ENCODE measurements at regions not wholly inside any gene's neighbourhood (a gene's known extent, or its start where the extent isn't known, plus 50 kb on each side); places are given as distances from the start of the nearest gene placed in this dataset.

GRCh38 chr7:115410434-115410820 is 488.5 kb downstream of the MDFIC start:
- no peak for DNase-seq (ENCODE audit: low spot score)
- intact Hi-C loops (cut with DNase I): no loop called here

DNA sequence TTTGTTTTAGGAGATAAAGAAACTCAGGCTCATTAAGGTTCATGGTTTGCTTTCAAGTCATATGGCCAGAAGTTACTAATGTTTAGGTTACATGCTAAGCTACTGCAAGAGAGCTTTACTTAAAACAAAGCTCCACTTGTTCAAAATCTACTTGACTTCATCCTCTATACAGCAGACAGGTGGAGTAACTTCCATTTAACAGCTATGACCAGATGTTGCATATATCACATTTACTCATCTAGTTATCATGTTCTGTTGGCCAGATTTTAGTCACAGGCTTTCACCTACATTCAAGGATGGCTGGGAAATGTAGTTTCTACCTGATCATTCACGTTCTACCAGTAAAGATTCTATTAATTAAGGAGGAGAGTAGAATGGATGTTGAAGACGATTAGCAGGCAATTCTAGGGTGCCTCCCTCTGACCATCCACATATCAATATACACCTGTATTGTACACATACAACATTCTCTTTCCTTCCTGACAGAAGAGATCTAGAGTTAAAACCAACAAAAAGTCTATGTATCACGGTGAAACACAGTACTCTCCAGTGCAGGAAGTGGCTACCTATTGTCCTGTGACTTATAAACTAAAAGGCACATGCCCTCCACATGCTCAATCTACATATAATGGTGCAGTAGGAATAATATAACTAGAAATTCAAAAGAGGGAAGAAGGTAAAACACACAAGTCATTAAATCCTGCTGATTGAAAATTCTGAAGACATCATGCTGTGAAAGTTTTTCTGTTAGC is 488.0 kb downstream of the MDFIC start:
- intact Hi-C loops (cut with DNase I): no loop called here
- no peak for DNase-seq (ENCODE audit: low spot score)

GRCh38 chr7:115406219-115406618 is 484.3 kb downstream of the MDFIC start:
- no peak for DNase-seq (ENCODE audit: low spot score)
- intact Hi-C loops (cut with DNase I): no loop called here

GRCh38 chr7:115387137-115387536 is 465.2 kb downstream of the MDFIC start:
- intact Hi-C loops (cut with DNase I): no loop called here
- no peak for DNase-seq (ENCODE audit: low spot score)

DNA sequence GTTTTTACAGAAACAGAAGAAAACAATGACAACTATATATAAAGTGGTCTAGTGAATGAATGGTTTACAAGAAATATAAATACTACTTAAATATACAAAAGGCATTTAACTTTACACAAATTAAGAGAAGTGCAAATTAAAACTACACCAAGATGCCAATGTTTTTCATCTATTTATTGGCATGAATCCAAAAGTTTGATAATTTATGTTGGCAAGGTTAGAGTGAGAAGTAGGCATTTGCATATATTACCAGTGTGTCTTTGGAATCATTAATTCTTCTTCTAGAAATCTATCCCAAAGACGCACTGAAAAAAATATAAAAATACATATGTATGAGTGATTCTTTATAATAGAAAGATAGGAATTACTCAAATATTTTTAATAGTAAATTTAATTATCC is 457.4 kb downstream of the MDFIC start:
- DNase-seq (ENCODE audit: low spot score): no peak
- intact Hi-C loops (cut with DNase I): no loop called here

- intact Hi-C loops (cut with DNase I): no loop called here
- DNase-seq (ENCODE audit: low spot score): no peak
Measured at GRCh38 chr7:115368998-115369397, 447.1 kb downstream of the MDFIC start.

- intact Hi-C loops (cut with DNase I): no loop called here
- no peak for DNase-seq (ENCODE audit: low spot score)
Measured at GRCh38 chr7:115363916-115364315, 442.0 kb downstream of the MDFIC start.

- intact Hi-C loops (cut with DNase I): no loop called here
Measured at GRCh38 chr7:115359955-115360354, 438.1 kb downstream of the MDFIC start.

GRCh38 chr7:115359119-115359518 is 437.2 kb downstream of the MDFIC start:
- no peak for DNase-seq (ENCODE audit: low spot score)
- intact Hi-C loops (cut with DNase I): no loop called here

More at GRCh38 chr7:115359955-115360354, 438.1 kb downstream of the MDFIC start:
- no peak for DNase-seq (ENCODE audit: low spot score)

- intact Hi-C loops (cut with DNase I): no loop called here
- DNase-seq (ENCODE audit: low spot score): no peak
Measured at GRCh38 chr7:115357703-115357999, 435.8 kb downstream of the MDFIC start.

DNA sequence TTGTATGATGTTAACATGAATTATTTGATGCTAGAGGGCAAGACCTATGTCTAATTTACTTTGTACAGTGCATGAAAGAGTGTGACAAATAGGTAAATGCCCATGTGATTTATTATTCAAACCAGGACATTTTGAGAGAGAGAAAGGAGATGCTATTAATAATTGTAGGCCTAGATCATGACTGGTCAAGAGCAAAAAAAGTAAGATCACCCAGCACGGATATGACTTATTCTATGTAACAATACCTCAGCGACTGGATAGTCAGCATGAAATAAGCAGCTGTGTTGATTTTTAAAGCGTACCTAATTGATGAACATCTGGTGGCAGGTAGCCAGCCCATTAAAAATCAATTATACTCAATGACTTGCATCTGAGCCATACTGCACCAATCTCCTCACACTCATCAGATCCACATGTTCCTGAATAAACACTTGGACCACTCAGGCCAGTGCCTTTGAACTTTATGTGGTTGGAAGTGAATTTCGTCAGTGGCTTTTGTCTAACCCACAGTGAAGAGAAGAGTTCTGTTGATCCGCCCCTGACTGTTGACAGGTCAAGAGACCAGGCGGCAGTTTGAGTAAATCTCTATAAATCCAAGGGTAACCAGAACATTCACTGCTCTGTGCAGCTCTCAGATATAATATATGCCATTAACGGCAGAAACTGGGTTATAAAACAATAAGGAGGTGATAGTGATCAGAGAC is 435.3 kb downstream of the MDFIC start:
- intact Hi-C loops (cut with DNase I): no loop called here
- no peak for DNase-seq (ENCODE audit: low spot score)

DNA sequence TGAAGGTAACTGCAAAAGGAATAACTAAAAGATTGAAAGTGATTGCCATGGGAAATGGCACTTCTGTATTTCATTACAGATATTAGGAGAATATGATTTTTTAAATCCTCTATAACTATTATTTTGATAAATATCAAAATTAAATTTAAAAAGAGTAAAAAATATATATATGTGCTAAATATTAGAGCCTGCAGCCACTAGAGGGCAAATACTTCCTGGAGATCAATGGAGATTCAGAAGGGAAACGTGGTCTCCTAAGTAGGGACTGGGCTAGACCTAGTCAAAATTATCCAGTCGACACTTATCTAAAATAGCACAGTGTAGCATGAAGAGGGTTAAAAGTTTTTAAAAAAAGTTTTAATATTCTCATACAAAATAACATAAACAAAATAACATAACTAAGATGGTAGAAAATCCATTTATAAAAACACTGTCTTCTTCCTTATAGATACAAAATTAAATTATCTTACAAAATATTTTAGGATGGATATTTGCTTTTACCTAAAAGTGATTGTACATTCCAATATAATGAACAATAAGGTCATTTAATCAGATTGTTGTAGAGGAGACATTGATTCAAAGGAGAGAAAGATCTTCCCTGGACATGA is 434.3 kb downstream of the MDFIC start:
- intact Hi-C loops (cut with DNase I): no loop called here
- DNase-seq (ENCODE audit: low spot score): no peak

DNA sequence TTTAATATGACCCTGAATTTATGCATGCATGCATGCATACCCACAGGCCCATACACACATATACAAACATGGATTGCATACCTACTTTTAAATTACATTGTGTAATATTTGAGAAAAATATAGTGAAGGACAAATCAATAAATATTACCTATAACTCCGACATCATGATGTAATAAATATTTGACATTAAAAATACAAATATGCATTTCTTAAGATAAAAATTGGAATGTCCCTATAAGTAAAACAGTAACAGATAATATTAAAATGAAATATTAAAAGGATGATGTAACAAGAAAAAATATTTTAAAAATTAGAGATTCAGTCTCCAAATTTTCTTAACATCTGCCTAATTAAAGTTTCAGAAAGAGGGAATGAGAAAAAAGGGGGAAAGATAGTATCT is 433.0 kb downstream of the MDFIC start:
- intact Hi-C loops (cut with DNase I): no loop called here
- no peak for DNase-seq (ENCODE audit: low spot score)

- no peak for DNase-seq (ENCODE audit: low spot score)
- intact Hi-C loops (cut with DNase I): no loop called here
Measured at GRCh38 chr7:115352375-115352774, 430.5 kb downstream of the MDFIC start.

- intact Hi-C loops (cut with DNase I): no loop called here
- DNase-seq (ENCODE audit: low spot score): no peak
Measured at GRCh38 chr7:115350764-115351163, 428.9 kb downstream of the MDFIC start.

DNA sequence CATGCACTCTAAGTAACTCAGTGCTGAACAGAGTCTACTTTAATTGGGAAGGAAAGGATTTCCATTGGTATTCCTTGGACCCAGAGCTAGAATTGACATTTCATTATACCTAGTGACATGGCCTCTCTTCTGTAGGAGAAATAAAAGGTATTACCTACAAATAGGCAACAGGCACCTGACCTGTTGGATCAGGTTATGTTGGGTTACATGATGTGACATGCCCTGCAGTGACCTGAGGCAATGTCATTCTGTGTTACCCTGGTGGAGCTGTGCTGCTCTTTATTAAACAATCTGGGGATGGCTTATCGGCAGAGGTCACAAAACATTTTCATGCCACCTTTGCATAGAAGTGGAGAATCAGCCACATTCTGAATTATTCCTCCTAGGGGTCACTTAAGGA is 427.7 kb downstream of the MDFIC start:
- intact Hi-C loops (cut with DNase I): no loop called here
- DNase-seq (ENCODE audit: low spot score): no peak

DNA sequence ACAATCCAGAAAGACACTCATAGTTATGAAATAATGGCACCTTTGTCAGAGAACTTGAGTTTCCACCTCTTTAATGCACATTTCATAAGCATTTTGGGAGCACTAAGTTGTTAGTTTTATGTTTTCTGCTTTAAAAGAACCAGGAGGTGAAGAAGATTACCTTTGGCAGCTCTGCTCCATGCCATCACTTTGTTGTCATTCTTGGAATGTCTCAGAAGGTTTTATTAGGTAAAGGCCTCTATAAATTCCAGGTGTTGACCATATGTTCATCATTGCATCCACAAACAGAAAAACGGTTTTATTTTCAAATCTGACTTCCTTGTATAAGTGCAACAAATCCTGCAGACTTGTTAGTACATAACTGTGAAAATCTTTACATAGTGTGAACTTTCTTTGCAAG is 424.8 kb downstream of the MDFIC start:
- intact Hi-C loops (cut with DNase I): no loop called here
- no peak for DNase-seq (ENCODE audit: low spot score)

GRCh38 chr7:115340828-115341227 is 418.9 kb downstream of the MDFIC start:
- intact Hi-C loops (cut with DNase I): no loop called here
- no peak for DNase-seq (ENCODE audit: low spot score)

DNA sequence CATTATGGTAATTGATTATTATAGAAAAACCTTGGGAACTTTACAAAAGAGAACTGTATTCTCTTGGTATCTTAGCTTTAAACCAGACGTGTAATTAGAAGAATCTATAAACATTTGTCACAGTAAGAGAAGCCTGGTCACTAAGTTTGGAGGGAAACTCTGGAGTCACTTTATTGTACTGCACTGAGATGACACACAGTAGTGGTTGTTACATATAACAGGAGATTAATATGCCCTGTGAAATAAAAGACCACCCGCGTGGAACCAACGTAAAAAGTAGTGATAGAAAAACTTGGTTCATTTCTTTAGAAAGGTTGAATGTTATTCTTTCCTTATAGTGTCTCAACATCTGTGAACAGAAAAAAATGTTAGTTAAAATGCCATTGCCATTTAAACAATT is 416.1 kb downstream of the MDFIC start:
- DNase-seq (ENCODE audit: low spot score): no peak
- intact Hi-C loops (cut with DNase I): no loop called here

DNA sequence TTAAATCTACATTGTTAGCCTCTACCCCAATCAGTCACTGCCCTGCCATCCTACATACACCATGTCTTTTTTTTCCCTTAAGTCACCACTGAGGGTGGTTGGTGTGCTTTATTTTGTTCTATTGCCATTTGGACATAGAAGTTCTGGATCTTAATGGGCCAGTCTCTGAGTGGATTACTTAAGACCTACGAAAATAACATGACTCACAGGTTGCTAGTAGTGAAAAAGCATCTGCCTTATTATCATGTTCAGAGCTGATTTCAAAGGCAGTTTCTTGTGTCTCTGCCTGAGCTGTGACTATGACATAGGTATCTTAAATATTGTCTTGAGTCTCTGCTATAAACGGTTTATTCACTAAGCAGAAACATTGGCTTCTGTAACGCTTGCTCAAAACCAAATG is 410.8 kb downstream of the MDFIC start:
- no peak for DNase-seq (ENCODE audit: low spot score)
- intact Hi-C loops (cut with DNase I): no loop called here

- intact Hi-C loops (cut with DNase I): no loop called here
- no peak for DNase-seq (ENCODE audit: low spot score)
Measured at GRCh38 chr7:115329006-115329405, 407.1 kb downstream of the MDFIC start.
